Transverse colon (tissue), 4 donors: ENCODE measurements at regions not wholly inside any gene's neighbourhood (a gene's known extent, or its start where the extent isn't known, plus 50 kb on each side); places are given as distances from the start of the nearest gene placed in this dataset.

Source experiments
- DNase-seq: peaks from one replicate; pipeline ENCODE4 v3.0.0-alpha.2; 2019
- H3K27ac ChIP-seq, 4 donors: fragments of 200-600 bp; sonication (generic); 2 replicates each; pipeline ENCODE4 v1.5.1; 2016 to 2018; ENCODE audit warnings: inconsistent platforms in 4 of 4
- H3K27me3 ChIP-seq: fragments of 200-600 bp; sonication (generic); 2 replicates; pipeline ENCODE4 v1.5.1; 2017; ENCODE audit warnings: inconsistent platforms
- H3K36me3 ChIP-seq, 4 donors: fragments of 200-600 bp; sonication (generic); 2 replicates each; pipeline ENCODE4 v1.5.1; 2017 to 2019; ENCODE audit warnings: inconsistent platforms in 4 of 4
- H3K4me1 ChIP-seq, 4 donors: fragments of 200-600 bp; sonication (generic); 2 replicates each; pipeline ENCODE4 v1.5.1; 2017 to 2020; ENCODE audit warnings: inconsistent platforms in 4 of 4
- H3K4me3 ChIP-seq, 4 donors: fragments of 200-600 bp; sonication (generic); 1 replicate in 1 of 4; 2 replicates in 3 of 4; pipeline versions ENCODE4 v1.5.1 to v1.6.1; 2017 to 2019; ENCODE audit warnings: inconsistent platforms in 4 of 4
- H3K9me3 ChIP-seq, 2 donors: fragments of 200-600 bp; sonication (generic); 2 replicates each; pipeline ENCODE4 v1.5.1; 2017 to 2019; ENCODE audit warnings: inconsistent platforms in 2 of 2
- EP300 ChIP-seq: sonication (generic); formaldehyde crosslinking; IDR thresholded peaks from one replicate; pipeline ENCODE4 v1.6.1; 2017; ENCODE audit warnings: antibody characterized with exemption, low read depth
- POLR2A ChIP-seq: fragments of 450-650 bp; IDR thresholded peaks from one replicate; pipeline ENCODE4 v1.6.1; 2016; ENCODE audit warnings: antibody characterized with exemption, mild to moderate bottlenecking, moderate library complexity
- POLR2AphosphoS5 ChIP-seq, 3 donors: sonication (generic); formaldehyde crosslinking; IDR thresholded peaks; one replicate each; pipeline ENCODE4 v1.6.1; 2016; ENCODE audit warnings: antibody characterized with exemption in 3 of 3
- WGBS, 2 donors: methylation state at CpG; one replicate each; pipeline ENCODE4 v1.1.5; 2018; ENCODE audit warnings: low coverage in 1 of 2; 5-methylcytosine and 5-hydroxymethylcytosine counted together
- in situ Hi-C, 4 donors: fragments of 200-750 bp; cut with MboI; loops; one replicate each; pipeline versions ENCODE4 v1.15.0 to v1.15.1; 2017; ENCODE audit warnings: low sequenced_read_pairs in 3 of 4, low pct_ligation_motif_present in 1 of 4, low pct_unique_long_range_greater_than_20kb in 1 of 4
- intact Hi-C: fragments of 100-400 bp; cut with DNase I; formaldehyde crosslinking; loops from one replicate; pipeline ENCODE4 v1.15.1; 2023; ENCODE audit warnings: low total_unique reads
- TF ChIP-seq, protein P1 (sequence below), 5 experiments: fragments of 200-600 bp in 3 of 5; fragments of 450-650 bp in 2 of 5; sonication (generic) in 3 of 5; IDR thresholded peaks; 1 replicate in 2 of 5; 2 replicates in 3 of 5; pipeline ENCODE4 v1.5.1; 2016 to 2017; ENCODE audit warnings: antibody characterized with exemption in 5 of 5, inconsistent platforms in 3 of 5, mild to moderate bottlenecking in 2 of 5, moderate library complexity in 1 of 5

DNA sequence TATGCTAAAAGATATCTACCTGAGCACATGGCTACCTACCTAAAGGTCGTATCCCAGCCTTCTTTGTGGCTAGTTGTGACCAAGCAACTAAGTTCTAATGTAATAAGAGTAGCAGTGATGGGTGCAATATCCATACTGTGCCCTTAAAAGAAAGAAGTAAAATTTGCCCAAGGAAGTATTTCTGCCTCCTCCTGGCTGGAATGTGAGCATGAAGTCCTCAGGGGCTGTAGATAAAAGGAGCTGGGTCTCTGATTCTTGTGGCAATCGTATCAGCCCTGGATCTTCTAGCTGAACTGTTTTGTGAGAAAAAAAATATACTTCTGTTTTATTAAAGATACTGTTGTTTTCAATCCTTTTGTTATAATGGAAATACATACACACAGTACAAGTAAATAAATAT lies 217.4 kb downstream of the GPAT3 start:
- no peak for DNase-seq
- Histone ChIP-seq H3K9me3 (no peaks in the 10 kb centered on the region), H3K27ac (no peak overlapping the region), H3K27me3 (no peaks in the 10 kb centered on the region), H3K36me3 (no peaks in the 10 kb centered on the region), H3K4me1 (no peaks in the 10 kb centered on the region), H3K4me3 (no peak overlapping the region)
- WGBS, 2 donors: 49 to 55% methylated on average over 2 of the region's 2 CpGs
- TF ChIP-seq, protein P1, sequence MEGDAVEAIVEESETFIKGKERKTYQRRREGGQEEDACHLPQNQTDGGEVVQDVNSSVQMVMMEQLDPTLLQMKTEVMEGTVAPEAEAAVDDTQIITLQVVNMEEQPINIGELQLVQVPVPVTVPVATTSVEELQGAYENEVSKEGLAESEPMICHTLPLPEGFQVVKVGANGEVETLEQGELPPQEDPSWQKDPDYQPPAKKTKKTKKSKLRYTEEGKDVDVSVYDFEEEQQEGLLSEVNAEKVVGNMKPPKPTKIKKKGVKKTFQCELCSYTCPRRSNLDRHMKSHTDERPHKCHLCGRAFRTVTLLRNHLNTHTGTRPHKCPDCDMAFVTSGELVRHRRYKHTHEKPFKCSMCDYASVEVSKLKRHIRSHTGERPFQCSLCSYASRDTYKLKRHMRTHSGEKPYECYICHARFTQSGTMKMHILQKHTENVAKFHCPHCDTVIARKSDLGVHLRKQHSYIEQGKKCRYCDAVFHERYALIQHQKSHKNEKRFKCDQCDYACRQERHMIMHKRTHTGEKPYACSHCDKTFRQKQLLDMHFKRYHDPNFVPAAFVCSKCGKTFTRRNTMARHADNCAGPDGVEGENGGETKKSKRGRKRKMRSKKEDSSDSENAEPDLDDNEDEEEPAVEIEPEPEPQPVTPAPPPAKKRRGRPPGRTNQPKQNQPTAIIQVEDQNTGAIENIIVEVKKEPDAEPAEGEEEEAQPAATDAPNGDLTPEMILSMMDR (IDR thresholded peaks at IDR 0.05): no peak
- TF ChIP-seq POLR2A (no peak), EP300 (no peak), POLR2AphosphoS5 (IDR thresholded peaks at IDR 0.05) (no peak)
- intact Hi-C loops (no loop called here), in situ Hi-C loops (loop anchor here in 1 of 4 donors (25.0 kb wide), 1 partner anchor 759 kb away; no protein-coding TSS in a partner anchor)

DNA sequence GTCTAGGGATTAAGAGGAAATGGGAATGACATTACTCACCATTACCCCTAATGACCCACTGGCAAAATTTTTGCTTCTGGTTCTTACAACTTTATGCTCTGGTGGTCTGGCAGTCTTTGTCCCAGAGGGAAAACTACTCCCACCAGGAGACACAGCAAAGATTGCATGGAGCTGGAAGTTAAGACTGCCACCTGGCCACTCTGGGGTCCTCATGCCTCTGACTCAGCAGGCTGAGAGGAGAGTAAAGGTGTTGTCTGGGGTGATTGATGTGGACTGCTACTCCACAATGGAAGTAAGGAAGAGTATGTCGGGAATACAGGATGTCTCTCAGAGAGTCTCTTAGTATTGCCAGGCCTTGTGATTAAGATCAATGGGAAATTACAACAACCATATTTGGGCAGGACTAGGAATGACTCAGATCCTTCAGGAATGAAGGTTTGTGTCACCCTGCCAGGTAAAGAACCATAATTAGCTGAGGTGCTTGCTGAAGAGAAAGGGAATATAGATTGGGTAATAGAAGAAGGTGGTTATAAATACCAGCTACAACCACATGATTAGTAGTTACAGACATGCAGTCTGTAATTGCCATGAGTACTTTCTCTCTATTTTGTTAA lies 215.5 kb downstream of the GPAT3 start:
- Histone ChIP-seq H3K27ac (no peak overlapping the region), H3K9me3 (no peaks in the 10 kb centered on the region), H3K36me3 (no peaks in the 10 kb centered on the region), H3K4me3 (no peak overlapping the region), H3K27me3 (no peaks in the 10 kb centered on the region), H3K4me1 (no peaks in the 10 kb centered on the region)
- WGBS, 2 donors: 57% methylated on average over 1 of the region's 1 CpG
- TF ChIP-seq, protein P1 (IDR thresholded peaks at IDR 0.05): no peak
- TF ChIP-seq POLR2A (no peak), POLR2AphosphoS5 (IDR thresholded peaks at IDR 0.05) (no peak), EP300 (no peak)
- no peak for DNase-seq
- intact Hi-C loops (no loop called here), in situ Hi-C loops (loop anchor here in 1 of 4 donors (25.0 kb wide), 1 partner anchor 761 kb away; no protein-coding TSS in a partner anchor)

DNA sequence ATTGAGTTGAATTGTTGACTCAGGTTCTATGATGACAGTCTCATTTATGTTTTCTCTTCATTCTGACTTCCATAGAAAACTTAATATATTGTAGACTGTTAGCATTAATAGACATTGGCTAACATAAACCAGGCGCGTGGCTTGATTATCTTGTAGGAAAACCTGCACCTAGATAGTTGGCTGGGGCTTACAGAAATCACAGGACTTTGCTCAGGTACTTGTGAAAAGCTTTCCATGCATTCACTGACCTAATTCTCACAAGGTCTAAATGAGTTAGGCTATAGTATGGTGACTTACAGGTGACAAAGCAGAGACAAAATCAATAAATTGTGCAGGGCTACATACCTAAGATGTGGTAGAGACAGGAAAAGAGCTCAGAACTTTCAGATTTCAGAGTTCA lies 212.8 kb downstream of the GPAT3 start:
- Histone ChIP-seq H3K4me1 (no peaks in the 10 kb centered on the region), H3K9me3 (no peaks in the 10 kb centered on the region), H3K36me3 (no peaks in the 10 kb centered on the region), H3K27me3 (no peaks in the 10 kb centered on the region), H3K4me3 (no peak overlapping the region), H3K27ac (no peak overlapping the region)
- TF ChIP-seq, protein P1 (IDR thresholded peaks at IDR 0.05): no peak
- TF ChIP-seq POLR2AphosphoS5 (IDR thresholded peaks at IDR 0.05) (no peak), EP300 (no peak), POLR2A (no peak)
- WGBS, 2 donors: 67 to 100% methylated on average over 2 of the region's 2 CpGs
- no peak for DNase-seq
- intact Hi-C loops (no loop called here), in situ Hi-C loops (no loop called here)

DNA sequence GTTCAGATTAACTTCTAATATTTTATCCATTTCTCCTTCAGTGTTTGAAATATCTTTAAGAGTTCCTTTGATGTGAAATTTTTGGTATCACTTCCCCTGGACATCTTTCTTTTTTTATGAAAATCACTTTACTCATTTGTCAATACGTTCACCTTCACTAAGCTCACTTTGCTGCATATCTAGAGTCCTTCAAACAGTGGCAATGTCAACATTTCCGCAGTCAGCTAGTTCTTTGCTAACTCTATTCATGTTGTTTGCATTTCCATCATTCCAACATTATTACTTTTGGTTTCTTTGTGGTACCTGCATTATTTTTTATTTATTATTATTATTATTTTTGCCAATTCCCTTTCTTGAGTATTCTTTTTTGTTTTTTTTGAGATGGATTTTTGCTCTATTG lies 203.0 kb downstream of the GPAT3 start:
- TF ChIP-seq POLR2AphosphoS5 (IDR thresholded peaks at IDR 0.05): no peak
- no peak for TF ChIP-seq POLR2A
- TF ChIP-seq, protein P1 (IDR thresholded peaks at IDR 0.05): no peak
- TF ChIP-seq EP300: no peak
- Histone ChIP-seq H3K27me3 (no peaks in the 10 kb centered on the region), H3K4me1 (no peaks in the 10 kb centered on the region), H3K4me3 (no peak overlapping the region), H3K27ac (no peak overlapping the region), H3K36me3 (no peaks in the 10 kb centered on the region), H3K9me3 (no peaks in the 10 kb centered on the region)
- intact Hi-C loops: no loop called here
- 64 to 83% methylated on average over 2 of the region's 2 CpGs for WGBS, 2 donors
- in situ Hi-C loops: no loop called here
- DNase-seq: no peak
